Skin of body (tissue), 1 donor: ENCODE measurements at regions not wholly inside any gene's neighbourhood (a gene's known extent, or its start where the extent isn't known, plus 50 kb on each side); places are given as distances from the start of the nearest gene placed in this dataset.
A peak's percentile ranks its signal among the peaks of the same experiment; 100 is the strongest.

Source experiments
- DNase-seq: peaks from one replicate; lab custom pipeline; 2025; lab: John Stamatoyannopoulos, UW

DNA sequence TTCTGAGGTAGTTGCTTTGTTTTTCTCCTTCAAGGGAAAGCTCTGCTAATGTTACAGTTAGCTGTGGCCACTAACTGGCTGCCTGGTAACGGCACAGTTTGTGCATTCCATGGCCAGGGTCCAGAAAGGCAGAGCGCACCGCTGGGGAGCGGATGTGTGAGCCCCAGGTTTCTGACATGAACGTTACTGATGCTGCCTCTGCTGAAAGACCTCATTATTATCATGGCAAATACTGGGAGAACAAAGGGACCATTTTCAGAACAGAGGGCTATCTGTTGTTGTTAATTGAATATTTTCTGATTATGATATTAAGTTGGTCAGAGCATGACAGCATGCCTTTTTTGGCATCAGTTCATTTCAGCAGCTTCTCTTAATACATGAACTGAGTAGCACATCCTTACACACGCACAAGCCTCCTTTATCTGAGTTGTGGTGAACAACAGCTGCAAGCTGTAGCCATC, 134.1 kb downstream of the NUDT12 start:
- peak; percentile 49 for DNase-seq

GRCh38 chr5:103427326-103427725, 135.3 kb downstream of the NUDT12 start:
- no peak for DNase-seq

- DNase-seq: no peak
These were observed 136.7 kb downstream of the NUDT12 start for GRCh38 chr5:103425686-103426454.

DNA sequence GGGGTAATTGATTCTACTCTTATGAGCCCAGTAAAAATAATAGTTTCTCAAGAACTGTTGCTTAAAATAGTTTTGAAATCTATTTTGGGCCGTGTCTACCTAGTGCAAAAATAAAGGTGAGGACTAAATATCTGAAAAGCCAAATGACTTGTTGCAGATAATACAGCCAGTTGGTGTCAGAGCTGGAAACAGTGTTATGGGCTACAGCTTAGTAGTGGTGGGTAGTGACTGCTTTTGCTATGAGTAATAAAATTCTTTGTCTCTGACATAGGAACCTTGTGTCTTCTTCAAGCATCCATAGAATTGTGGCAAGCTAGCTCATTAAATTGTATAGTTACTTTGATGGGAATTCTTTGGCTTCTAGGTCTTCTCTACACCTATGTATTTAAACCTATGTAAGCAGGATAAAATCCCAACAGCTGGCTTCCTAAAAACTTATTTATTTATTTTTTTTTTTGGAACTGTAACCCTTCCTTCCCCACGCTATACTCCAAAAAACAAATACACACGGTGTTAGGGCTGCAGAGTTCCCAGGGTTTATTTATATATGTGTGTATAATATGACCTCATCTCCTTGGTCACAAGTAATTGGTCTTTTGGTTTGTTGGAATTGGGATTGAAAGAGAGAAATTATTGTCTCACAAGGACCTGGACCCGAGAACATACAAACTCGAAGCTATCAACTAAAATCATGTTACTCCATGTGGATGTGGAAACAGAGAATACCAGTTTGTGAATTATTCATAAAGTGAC, 138.0 kb downstream of the NUDT12 start:
- no peak for DNase-seq

DNA sequence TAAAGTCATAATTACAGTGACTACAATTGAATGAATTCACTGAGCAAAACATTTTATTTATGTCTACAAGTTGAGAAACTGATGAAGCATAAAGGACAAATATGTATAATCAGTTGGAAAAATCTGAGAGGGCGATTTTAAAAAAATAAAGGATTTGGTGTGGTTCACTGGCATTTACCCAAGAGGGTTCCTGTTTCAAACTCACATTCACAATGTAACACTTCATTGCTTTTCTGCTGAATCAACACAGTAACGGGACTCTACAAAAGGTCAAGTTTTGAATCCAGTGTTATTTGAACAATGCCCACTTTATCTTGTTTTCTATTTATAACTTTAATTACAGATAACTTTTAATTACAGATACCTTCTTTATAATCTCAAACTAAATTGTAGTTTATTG, 138.6 kb downstream of the NUDT12 start:
- peak; percentile 23 for DNase-seq

DNA sequence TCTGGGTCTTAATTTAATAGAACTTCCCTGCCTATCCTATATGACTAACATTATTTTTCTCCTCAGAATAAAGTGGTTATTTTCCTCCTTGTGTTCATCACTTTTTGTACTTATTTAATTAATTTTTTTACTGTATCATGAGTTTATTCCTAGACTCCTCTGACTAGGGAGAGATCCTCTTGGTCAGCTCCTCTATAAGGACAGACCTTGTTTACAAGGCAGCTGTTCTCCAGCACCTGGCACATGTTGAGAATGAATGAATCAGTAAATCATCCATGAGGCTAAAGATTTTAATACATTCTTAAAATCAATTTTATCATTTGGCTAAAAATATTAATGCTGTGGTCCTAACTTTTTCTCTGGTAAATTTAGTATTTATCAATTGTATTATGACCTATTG, 139.8 kb downstream of the NUDT12 start:
- no peak for DNase-seq

DNA sequence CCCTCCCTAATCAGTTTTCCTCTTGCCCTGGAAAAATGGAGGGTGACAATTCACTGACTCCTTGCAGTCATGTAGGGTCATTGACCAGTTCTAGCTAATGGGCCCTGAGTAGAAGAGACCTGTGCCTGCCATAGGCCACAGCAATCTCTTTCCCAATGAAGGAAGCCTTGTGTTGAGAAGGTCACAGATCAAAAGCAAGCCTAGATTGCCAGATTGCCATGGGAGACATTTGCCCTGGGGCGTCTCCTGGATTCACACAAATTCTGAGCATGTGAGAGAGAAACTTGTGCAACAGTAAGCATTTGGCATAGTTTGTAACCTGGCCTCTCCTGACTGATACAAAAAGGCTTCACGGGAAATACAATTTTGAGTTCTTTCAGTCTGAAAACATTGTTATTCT, 148.0 kb downstream of the NUDT12 start:
- DNase-seq: no peak

GRCh38 chr5:103411711-103412110, 150.9 kb downstream of the NUDT12 start:
- DNase-seq: no peak

DNA sequence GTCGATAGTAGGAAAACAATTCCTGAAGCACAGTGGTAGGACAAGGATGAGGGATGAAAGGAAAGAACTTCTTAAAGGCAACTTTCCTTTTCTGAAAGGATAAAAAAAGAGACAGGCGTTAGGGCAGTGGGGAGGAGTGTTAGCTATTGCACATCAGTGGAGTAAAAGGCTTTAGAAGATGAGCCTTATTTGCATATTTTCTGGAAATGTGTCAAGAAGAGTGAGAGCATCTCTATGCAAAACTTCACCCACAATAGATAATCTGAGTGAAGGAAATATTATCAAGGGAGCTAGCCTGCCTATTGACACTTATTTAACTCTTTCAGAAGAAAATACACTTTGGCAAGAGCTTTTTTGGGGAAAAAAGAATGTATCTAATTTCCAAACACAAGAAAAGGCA, 151.6 kb downstream of the MACIR start:
- DNase-seq: no peak

DNA sequence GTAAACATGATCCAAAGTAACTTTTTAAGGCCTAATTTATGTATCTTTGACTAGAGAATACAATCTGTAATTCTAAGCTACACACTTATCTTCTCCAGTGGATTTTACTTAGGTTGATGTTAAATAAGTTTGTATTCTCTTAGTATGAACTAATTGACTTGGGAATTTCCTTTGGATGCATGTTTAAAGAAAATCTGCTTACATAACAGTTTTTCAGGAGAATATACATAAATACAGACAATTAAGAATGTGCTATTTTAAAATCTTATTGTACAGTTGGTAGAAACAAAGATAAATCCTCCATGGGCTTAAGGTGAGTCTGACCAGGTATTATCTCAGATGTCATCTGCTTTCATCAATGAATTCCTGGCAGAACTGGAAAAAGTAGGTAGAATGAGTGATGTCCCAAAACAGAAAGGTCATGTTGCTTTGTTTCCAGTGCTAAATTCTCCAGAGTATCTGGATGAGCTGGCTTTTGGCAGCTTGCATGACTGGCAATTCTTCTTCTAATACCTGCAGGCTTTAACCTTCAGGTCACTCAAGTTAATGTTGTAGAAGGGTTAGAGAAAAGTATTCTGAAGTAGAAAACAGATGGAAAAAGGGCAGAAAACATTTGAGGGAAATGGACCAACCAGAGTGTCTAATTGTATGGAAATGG, 150.6 kb downstream of the MACIR start:
- no peak for DNase-seq

GRCh38 chr5:103408408-103408807, 149.8 kb downstream of the MACIR start:
- no peak for DNase-seq

DNA sequence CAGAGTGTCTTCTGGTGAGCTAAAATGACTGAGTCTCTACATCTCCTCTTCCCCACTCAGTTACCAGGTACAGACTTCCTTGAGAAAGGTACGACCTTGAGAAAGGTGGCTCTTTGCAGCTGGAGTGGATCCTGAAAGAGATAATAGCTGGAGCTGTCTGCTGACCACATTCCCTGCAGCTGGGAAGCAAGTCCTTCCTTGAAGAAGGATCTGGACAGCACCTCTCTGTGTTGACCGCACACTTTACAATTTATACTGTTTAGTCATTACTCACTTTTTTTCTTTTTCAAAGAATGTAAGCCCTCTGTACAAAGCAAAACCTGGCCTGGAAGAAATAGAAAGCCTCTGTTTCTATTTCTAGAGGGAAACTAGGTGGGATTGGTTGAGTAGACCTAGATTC, 148.8 kb downstream of the MACIR start:
- no peak for DNase-seq

DNA sequence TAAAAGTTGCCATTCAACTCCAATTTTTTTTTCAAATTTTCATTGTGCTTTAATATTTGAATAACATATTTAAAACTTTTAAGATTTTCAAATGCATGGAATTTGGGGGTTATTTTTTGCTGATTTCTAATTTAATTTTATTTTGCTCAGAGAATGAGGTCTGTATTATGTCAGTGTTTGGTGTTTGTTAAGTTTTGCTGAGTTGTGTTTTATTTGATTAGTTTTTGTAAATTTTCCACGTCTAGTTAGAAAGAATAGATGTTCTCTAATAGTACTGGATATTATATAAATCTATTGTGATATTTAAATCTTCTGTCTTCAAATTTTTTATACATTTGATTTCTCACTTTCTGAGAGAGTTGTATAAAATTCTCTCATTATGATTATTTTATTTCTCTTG, 145.9 kb downstream of the MACIR start:
- DNase-seq: no peak

DNA sequence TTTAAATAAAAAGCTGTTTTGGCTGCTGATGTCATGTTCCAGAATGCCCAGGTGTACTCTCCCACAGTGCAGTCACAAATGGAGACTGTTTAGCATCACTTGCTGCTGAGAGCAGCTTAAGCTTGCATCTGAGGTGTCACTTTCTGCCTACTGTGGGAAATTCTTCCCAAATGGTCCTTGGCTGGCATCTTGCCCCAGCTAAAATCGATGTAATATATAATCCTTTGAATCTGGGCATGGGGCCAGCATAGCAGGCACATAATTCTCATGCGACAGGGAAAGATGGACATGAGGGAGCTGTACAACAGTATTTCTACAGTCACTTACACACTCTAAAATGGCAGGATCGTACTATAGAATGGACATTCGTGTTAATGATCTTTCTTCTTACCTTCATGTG, 144.3 kb downstream of the MACIR start:
- no peak for DNase-seq

GRCh38 chr5:103397739-103398581, 139.4 kb downstream of the MACIR start:
- DNase-seq: no peak

- DNase-seq: no peak
These were observed 136.1 kb downstream of the MACIR start for GRCh38 chr5:103394676-103395075.

- peak; percentile 61 for DNase-seq
These were observed 134.7 kb downstream of the MACIR start for GRCh38 chr5:103393101-103393754.

GRCh38 chr5:103391659-103392058, 133.1 kb downstream of the MACIR start:
- no peak for DNase-seq

DNA sequence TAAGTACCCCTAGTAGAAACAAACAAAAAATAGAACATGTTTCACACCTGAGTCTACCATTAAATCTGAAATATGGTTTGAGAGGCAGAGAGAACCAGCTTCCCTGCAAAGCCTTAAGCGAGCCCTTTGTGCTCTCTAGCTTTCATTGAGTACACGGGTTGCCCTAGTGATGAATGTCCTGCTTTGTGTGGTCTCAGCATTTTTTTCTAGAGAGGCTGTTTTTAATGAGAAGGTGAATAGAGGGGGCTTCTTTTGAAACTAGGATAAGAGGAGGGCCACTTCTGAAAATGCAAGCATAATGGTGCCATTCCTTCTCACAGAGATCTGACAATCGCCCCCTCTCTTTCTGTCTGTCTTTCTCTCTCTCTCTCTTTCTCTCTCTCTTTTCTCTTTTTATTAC, 131.3 kb downstream of the MACIR start:
- no peak for DNase-seq

DNA sequence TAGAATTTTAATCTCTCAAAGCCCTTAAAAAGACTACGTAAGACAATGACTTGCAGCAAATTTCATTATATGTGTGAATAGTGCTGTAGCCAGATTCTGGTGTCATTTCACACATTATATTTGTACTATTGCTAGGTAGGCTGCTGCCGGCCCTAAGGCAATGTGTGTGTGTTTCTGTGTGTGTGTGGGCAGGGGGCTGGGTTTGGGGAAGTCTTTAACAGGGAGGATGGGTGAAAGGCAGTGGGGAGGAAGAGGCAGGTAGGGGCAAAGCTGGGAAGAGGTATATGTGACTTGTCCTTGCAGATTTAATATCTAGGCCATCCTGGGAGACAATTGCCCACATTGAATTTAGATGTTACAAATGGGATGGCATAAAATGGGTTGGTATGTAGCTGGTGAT, 130.8 kb downstream of the MACIR start:
- DNase-seq: no peak

DNA sequence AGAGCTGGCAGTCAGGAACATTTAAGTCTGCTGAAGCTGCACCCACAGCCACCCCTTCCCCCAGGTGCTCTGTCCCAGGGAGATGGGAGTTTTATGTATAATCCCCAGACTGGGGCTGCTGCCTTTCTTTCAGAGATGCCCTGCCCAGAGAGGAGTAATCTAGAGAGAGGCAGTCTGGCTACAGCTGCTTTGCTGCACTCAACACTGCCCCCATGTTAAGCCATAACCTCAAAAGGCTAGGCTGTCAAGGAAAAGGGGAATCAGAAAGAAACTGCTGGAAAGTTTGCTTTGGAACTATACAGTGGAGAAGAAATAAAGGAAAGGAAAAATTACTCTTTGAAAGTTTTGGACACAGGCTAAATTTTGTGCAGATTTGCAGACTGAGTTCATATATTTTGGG, 127.2 kb downstream of the MACIR start:
- no peak for DNase-seq
